Uterus (tissue), 2 donors: ENCODE measurements at regions not wholly inside any gene's neighbourhood (a gene's known extent, or its start where the extent isn't known, plus 50 kb on each side); places are given as distances from the start of the nearest gene placed in this dataset.

ENCODE experiments used
- POLR2A ChIP-seq, 2 donors: fragments of 450-650 bp; IDR thresholded peaks; one replicate each; pipeline ENCODE4 v1.6.1; 2016; ENCODE audit warnings: antibody characterized with exemption in 2 of 2, mild to moderate bottlenecking in 1 of 2, moderate library complexity in 1 of 2
- TF ChIP-seq, protein P1 (sequence below), 4 experiments: fragments of 200-600 bp in 2 of 4; fragments of 450-650 bp in 2 of 4; sonication (generic) in 2 of 4; IDR thresholded peaks; one replicate each; pipeline ENCODE4 v1.5.1; 2016 to 2019; ENCODE audit warnings: antibody characterized with exemption in 4 of 4, mild to moderate bottlenecking in 2 of 4, moderate library complexity in 1 of 4

DNA sequence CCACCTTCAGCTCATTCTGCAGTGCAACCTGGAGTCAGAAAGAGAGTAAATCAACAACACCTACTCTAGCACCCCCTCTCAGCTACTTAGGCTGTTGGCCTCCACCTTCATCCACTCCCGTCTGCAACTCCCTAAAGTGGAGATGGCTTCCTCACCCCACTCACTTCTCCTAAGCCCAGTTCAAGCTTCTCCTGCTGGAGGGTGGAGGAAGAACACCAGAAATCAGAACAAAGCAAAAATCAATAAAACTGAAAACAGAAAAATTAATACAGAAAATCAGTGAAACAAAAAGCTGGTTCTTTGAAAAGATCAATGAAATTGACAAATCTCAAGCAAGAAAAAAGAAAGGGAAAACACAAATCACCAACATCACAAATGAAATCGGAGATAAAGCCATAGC lies 191.7 kb downstream of the ANAPC1 start:
- TF ChIP-seq, protein P1, sequence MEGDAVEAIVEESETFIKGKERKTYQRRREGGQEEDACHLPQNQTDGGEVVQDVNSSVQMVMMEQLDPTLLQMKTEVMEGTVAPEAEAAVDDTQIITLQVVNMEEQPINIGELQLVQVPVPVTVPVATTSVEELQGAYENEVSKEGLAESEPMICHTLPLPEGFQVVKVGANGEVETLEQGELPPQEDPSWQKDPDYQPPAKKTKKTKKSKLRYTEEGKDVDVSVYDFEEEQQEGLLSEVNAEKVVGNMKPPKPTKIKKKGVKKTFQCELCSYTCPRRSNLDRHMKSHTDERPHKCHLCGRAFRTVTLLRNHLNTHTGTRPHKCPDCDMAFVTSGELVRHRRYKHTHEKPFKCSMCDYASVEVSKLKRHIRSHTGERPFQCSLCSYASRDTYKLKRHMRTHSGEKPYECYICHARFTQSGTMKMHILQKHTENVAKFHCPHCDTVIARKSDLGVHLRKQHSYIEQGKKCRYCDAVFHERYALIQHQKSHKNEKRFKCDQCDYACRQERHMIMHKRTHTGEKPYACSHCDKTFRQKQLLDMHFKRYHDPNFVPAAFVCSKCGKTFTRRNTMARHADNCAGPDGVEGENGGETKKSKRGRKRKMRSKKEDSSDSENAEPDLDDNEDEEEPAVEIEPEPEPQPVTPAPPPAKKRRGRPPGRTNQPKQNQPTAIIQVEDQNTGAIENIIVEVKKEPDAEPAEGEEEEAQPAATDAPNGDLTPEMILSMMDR (IDR thresholded peaks at IDR 0.05), result no peak
- no peak for TF ChIP-seq POLR2A (IDR thresholded peaks at IDR 0.05)
